Adrenal gland (tissue), 5 donors: ENCODE measurements at regions not wholly inside any gene's neighbourhood (a gene's known extent, or its start where the extent isn't known, plus 50 kb on each side); places are given as distances from the start of the nearest gene placed in this dataset.

ENCODE experiments used
- POLR2A ChIP-seq, 2 donors: fragments of 450-650 bp; IDR thresholded peaks; one replicate each; pipeline ENCODE4 v1.6.1; 2017; ENCODE audit warnings: antibody characterized with exemption in 2 of 2, mild to moderate bottlenecking in 2 of 2, moderate library complexity in 1 of 2
- TF ChIP-seq, protein P1 (sequence below), 6 experiments: fragments of 450-650 bp in 4 of 6; fragments of 200-600 bp in 2 of 6; sonication (generic) in 1 of 6; IDR thresholded peaks; 1 replicate in 5 of 6; 2 replicates in 1 of 6; pipeline versions ENCODE4 v1.5.1 to v1.8.0; 2016 to 2021; ENCODE audit warnings: antibody characterized with exemption in 6 of 6, mild to moderate bottlenecking in 2 of 6, moderate library complexity in 1 of 6
- donor health status: DM: no; HTN: no; CAD: no.

GRCh38 chr3:5861151-5861550 is 673.6 kb downstream of the EDEM1 start:
- TF ChIP-seq, protein P1, sequence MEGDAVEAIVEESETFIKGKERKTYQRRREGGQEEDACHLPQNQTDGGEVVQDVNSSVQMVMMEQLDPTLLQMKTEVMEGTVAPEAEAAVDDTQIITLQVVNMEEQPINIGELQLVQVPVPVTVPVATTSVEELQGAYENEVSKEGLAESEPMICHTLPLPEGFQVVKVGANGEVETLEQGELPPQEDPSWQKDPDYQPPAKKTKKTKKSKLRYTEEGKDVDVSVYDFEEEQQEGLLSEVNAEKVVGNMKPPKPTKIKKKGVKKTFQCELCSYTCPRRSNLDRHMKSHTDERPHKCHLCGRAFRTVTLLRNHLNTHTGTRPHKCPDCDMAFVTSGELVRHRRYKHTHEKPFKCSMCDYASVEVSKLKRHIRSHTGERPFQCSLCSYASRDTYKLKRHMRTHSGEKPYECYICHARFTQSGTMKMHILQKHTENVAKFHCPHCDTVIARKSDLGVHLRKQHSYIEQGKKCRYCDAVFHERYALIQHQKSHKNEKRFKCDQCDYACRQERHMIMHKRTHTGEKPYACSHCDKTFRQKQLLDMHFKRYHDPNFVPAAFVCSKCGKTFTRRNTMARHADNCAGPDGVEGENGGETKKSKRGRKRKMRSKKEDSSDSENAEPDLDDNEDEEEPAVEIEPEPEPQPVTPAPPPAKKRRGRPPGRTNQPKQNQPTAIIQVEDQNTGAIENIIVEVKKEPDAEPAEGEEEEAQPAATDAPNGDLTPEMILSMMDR (IDR thresholded peaks at IDR 0.05), result no peak
- no peak for TF ChIP-seq POLR2A (IDR thresholded peaks at IDR 0.05)
